ENCODE measurements at regions not wholly inside any gene's neighbourhood (a gene's known extent, or its start where the extent isn't known, plus 50 kb on each side); places are given as distances from the start of the nearest gene placed in this dataset.
"Not testable (repeated sequence)": the region's sequence is repeated elsewhere in the genome, so short reads cannot be mapped to it uniquely, and the experiment has no call there.

DNA sequence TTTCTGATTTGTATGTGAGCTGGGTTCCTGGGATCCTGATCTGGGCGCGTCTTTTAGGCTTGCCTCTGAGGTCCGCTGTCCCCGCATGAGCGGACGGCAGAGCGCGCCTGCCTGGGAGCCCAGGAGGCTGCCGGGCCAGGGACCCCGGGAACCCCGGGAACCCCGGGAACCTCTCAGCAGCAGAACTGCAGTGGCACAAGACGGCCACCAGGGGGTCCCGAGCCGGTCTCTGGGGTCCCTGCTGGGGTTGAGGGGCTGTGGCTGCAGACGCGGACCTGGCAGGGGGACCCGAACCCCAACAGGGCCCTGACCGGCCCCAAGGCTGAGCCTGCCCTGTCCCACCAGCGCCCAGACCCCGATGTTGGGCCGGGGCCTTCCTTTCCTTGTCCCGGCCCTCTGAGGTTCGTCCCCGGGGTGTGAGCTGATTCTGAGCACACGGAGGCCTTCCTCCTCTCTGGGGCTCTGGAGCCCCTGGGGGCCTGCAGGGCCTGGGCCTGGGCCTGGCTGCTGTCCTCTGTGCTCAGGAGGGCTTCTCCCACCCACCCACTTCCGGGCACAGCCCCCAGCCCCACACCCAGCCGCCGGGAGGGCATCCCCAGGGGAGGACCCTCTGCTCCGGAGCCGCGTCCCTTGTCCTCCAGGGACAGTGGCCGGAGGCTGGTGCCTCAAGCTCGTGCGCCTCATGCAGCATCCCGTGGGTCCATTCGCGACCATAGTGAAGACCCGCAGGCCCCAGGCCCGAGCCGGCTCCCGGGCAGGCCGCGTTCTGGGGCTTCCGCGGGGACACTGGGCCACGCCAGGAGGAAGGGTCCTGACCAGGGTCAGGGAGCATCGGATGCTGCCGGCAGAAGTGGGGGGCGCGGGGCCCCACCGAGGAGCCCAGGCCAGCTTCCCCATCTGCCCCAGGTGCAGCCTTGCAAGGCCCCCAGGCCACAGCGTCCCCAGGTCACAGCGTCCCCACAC lies 152.9 kb downstream of the TMEM121 start:
- DNase-seq (ENCODE audit: low spot score), result not testable (repeated sequence)

DNA sequence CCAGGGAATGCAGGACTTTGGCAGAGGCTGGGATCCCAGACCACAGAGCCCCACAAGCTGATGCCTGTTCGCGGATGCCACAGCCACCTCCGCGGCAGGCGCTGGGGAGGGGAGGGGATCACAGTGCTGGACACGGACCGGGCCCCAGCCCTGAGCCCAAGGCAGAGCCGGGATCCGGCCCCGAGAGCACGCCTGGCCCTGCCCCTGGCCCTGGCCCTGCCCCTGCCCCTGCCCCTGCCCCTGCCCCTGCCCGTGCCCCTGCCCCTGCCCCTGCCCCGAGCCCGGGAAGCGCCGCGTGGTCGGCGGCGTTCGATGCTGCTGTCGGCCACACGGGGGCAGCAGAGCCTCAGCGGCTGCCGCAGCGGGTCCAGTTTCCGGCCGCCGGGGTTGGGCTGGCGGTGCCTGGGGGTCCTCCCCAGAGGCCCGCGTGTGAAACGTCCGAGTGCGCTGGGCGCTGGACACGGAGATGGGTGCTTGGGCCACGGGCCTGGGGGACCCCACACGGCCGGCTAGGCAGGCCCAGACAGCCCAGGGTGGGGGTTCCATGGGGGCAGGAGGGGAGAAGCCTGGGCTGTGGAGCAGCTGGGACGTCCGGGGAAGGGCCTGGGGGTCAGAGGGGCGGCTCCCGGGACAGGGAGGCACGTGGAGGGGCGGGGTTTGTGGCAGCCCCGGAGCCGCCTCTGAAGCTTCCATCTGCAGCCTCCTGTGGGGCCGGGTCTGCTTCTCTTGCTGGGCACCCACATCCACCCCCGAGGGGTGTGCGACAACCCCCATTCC lies 153.8 kb downstream of the TMEM121 start:
- not testable (repeated sequence) for DNase-seq (ENCODE audit: low spot score)

DNA sequence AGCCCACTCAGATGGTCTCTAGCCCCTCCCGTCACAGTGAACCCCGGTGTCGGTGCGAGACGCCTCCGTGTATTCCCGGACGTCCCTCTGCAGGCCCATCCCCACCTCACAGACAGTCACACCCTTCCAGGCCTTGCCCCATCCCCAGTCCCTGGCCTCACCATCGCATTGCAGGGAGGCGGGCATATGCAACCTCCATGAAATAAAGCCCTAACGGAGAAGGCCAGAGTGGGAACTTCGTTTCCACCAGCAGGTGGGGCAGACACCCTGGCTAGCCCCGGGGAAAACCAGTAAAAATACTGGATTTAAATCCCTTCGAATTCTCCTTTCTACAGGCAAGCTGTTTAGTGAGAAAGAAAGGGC lies 154.3 kb downstream of the TMEM121 start:
- not testable (repeated sequence) for DNase-seq (ENCODE audit: low spot score)

DNA sequence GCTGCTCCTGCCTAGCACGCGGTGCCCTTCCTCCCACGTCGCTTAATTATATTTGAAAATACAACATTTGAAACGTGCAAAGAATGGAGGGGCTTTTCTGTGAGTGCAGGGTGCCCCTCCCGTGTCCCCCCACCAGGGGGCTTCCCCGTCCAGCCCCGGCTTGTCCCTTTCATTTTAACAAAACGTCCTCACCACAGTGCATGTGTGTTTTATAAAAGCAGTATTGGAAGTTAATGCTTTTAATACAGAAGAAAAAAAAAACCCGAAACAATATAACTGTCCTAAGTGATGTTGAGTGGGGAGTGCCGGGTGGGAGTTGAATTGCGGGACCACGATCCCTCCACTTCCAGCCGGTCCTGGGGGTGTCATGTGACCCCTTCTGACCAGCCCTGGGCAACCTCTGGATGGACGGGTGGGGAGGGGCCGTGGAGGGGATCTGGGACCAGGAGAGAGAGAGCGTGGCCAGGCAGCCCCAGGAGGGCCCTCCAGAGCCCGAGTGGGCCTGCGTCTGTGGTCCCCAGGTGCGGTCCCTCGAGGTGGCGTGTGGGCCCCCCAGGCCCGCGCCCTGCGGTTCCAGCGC lies 155.3 kb downstream of the TMEM121 start:
- not testable (repeated sequence) for DNase-seq (ENCODE audit: low spot score)

DNA sequence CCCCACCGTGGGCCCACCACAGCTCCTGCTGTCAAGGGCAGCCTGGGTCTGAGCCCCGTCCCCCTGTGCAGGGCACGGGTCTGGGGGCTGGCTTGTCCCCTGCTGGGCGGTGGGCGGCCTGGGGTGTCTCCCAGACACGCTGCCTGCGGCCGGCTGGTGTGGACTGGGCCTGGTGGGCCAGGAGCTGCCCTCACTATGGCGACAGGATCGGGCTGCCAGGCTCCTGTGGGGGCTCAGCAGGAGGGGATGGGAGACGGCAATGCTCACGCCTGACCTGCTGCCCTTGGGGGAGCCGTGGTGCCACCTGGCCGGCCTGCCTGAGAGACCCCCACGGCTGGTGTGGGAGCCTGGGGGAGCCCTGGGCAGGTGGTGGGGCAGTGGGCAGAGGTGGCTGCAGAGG lies 156.1 kb downstream of the TMEM121 start:
- not testable (repeated sequence) for DNase-seq (ENCODE audit: low spot score)

DNA sequence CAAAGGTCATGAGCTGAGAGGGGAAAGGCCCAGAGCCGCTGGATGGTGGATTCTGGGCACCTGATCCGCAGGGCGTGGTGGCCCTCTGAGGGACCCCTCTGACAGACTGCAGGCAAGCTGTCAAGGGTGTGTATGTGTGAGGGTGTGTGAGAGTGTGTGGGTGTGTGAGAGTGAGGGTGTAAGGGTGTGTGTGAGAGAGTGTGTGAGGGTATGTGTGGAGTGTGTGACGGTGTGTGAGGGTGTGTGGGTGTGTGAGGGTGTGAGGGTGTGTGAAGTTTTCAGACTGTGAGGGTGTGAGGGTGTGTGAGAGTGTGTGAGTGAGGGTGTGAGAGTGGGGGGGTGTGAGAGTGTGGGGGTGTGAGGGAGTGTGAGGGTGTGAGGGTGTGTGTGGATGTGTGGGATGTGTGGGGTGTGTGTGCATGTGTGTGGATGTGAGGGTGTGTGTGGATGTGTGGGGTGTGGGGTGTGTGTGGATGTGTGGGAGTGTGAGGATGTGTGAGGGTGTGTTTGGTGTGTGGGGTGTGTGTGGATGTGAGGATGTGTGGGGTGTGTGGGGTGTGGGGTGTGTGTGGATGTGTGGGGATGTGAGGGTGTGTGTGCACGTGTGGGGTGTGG lies 156.7 kb downstream of the TMEM121 start:
- DNase-seq (ENCODE audit: low spot score), result no peak

DNA sequence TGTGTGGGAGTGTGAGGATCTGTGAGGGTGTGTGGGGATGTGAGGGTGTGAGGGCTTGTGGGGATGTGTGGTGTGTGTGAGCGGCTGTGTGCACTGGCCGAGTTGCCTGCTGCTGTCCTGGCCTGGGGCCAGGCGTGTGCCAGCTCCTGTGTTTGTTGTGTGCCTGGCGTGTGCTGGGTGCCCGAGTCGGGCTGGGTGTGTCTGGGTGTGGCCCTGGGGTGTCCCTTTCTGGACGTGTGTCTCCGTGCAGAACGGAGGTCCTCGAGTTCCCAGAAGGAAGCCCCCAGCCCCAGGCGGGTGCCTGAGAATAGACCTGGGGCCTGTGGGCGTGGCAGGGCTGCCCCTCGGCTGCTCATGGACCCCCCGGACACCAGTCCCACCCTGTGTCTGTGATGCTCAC lies 157.7 kb downstream of the TMEM121 start:
- DNase-seq (ENCODE audit: low spot score), result not testable (repeated sequence)

DNA sequence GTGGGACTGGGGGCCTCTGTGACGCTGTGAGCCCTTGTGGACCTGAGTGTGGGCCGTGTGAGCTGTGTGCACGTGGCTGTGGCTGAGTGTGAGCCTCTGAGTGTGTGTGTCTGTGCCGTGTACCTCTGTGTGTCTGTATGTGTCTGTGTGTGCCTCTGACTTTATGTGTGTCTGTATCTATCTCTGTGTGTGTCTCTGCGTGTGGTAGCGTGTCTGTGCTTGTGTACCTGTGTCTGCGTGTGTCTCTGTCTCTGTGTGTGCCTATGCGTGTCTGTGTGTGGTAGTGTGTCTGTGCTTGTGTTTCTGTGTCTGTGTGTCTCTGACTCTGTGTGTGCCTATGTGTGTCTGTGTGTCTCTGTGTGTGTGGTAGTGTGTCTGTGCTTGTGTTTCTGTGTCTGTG lies 158.2 kb downstream of the TMEM121 start:
- DNase-seq (ENCODE audit: low spot score), result not testable (repeated sequence)

DNA sequence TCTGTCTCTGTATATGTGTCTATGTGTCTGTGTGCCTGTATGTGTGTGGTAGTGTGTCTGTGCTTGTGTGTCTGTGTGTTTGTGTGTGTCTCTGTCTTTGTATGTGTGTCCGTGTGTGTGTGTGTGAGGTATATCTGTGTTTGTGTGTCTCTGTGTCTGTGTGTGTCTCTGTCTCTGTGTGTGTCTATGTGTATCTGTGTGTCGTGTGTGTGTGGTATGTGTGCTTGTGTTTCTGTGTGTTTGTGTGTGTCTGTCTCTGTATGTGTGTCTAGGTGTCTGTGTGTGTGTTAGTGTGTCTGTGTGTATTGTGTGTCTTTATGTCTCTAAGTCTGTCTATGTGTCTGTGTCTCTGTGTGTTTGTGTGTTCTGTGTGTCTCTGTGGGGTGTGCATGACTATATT lies 158.6 kb downstream of the TMEM121 start:
- DNase-seq (ENCODE audit: low spot score), result no peak

DNA sequence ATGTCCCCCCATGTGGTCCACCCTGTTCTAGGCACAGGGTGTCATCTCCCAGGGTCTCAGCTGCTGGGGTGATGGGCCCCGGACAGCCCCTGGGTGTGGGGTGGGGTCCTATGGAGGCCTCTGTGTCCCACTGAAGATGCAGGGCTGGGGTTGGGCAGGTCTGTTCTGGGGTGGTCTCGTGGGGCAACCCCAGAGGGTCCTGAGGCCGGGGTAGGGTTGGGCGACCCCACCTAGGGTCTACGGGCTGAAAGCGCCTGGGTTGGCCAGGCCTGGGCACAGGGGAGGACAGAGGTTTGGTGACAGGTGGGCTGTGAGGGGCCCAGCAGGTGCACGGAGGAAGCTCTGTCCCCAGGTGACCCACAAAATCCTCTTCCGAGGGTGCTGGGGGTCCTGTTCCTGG lies 159.2 kb downstream of the TMEM121 start:
- DNase-seq (ENCODE audit: low spot score), result not testable (repeated sequence)

DNA sequence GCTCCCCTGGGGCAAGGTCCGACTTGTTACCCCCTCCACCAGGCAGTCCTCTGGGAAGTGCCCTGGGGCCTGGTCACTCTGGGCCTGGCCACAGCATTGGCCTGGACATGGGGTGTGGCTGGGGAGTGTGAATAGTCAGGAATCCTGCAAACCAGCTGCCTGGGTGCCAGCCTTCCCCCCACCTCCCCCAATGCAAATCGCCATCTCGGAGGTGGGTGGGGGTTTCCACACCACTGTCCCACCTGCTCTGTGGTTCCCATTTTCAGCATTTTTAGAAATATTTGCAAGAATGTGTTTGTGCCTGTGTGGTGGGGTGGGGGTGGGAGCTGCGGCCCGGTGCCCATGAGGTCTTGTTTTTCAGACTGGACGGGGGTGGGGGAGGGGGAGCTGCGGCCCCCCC lies 159.7 kb downstream of the TMEM121 start:
- not testable (repeated sequence) for DNase-seq (ENCODE audit: low spot score)

DNA sequence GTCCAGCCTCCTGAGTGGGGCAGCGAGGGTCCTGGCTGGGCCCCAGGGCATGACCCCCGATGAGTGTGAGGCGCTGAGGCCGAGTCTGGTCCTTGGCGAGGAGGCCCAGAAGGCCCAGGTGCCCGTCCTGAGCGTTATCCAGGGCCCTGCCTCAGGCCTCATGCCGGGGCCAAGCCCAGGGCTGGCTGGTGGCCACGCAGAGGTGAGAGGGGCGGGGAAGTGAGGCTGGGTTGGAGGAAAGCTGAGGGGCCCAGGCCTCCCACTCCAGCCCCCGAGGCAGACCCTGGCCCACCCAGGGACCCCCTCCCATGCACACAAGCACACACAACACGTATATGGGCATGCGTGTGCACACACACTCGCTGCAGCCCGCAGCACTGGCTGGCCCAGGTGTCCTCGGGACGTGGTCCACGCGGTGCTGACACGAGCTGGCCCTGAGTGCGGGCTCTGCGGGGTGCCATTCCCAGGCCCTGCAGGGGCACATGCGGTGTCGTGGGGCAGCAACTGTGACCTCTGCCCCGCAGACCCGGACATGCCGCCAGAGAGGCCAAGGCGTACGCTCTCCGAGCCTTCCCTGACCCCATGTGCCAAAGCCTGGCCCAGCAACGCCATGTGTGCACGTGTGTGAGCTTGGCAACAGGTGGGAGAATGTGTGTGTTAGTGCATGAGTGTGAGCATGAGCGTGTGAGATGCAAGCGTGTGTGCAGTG lies 160.2 kb downstream of the TMEM121 start:
- DNase-seq (ENCODE audit: low spot score), result not testable (repeated sequence)

DNA sequence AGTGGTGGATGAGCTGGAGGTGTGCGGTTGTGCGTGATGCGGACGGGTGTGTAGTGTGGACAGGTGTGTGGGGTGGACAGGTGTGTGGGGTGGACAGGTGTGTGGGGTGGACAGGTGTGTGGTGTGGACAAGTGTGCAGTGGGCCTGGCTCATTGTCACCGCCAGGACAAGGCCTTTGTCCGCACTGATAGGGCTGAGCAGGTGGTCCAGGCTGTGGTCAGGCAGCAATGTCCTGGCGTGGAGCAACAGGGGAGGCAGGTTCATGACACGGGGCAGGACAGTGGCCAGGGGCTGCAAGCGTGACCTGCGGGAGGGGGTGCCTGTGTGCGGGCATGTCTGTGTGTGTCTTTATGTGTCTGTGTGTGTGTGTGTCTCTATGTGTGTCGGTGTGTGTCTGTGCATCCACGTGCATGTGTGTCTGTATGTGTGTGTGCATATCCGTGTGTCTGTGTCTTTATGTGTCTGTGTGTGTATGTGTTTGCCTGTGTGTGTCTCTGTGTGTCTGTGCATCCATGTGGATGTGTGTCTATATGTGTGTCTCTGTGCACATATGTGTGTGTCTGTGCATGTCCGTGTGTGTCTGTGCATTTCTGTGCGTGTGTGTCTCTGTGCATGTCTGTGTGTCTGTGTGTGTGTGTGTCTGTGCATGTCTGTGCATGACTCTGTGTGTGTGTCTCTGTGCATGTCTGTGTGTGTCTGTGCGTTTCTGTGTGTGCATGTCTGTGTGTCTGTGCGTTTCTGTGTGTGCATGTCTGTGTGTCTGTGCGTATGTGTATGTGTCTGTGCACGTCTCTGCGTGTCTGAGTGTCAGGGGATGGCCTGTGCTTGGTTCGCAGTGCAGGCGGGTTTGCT lies 161.0 kb downstream of the TMEM121 start:
- DNase-seq (ENCODE audit: low spot score), result not testable (repeated sequence)

DNA sequence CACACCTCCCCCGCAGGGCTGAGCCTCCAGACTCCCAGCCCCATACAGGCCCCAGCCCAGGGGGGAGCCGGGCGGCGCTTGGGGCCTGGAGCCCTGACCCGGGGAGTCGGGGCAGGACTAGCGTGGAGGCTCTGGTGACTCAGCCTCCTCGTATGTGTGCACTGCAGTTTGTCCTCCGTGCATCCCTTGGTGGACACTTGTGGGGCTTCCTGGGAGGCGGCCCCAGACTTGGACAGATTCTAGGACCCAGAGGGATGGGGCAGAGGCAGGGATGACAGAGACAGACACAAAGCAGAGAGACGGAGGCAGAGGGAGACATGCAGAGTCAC lies 161.6 kb downstream of the TMEM121 start:
- DNase-seq (ENCODE audit: low spot score), result not testable (repeated sequence)

DNA sequence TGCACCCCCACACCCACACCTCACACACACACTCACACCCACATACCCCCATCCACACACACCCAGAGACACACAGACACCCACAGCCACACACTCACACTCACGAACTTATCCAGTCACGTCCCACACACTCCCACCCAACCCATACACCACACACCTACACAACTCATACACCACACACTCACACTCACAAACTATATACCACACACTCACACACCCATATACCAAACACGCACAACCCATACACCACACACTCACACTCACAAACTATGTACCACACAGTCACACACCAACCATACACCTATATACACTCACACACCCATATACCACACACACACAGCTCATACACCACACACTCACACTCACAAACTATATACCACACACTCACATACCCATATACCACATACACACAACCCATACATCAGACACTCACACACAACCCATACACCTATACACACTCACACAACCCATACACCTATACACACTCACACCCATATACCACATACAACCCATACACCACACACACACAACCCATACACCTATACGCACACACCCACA lies 162.4 kb downstream of the TMEM121 start:
- DNase-seq (ENCODE audit: low spot score), result not testable (repeated sequence)

DNA sequence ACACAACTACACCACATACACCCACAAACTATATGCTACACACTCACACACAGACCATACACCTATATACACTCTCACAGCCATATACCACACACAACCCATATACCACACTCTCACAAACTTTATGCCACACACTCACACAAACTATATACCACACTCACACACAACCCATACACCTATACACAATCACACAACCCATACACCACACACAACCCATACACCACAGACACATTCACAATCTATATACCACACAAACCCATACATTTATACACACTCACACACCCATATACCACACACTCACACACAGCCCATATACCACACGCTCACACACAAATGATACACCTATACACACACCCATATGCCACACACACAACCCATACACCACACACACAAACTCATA lies 163.3 kb downstream of the TMEM121 start:
- DNase-seq (ENCODE audit: low spot score), result no peak

DNA sequence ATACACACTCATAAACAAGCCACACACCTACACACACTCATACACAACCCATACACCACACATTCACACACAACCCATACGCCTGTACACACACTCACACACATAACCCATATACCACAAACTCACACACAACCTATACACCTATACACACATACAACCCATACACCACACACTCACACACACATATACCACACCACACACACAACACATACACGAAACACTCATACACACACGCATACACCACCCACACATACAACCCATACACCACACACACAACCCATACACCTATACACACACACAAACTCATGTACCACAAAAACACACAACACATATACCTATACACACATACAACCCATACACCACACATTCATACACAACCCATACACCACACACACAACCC lies 164.3 kb downstream of the TMEM121 start:
- DNase-seq (ENCODE audit: low spot score), result no peak

DNA sequence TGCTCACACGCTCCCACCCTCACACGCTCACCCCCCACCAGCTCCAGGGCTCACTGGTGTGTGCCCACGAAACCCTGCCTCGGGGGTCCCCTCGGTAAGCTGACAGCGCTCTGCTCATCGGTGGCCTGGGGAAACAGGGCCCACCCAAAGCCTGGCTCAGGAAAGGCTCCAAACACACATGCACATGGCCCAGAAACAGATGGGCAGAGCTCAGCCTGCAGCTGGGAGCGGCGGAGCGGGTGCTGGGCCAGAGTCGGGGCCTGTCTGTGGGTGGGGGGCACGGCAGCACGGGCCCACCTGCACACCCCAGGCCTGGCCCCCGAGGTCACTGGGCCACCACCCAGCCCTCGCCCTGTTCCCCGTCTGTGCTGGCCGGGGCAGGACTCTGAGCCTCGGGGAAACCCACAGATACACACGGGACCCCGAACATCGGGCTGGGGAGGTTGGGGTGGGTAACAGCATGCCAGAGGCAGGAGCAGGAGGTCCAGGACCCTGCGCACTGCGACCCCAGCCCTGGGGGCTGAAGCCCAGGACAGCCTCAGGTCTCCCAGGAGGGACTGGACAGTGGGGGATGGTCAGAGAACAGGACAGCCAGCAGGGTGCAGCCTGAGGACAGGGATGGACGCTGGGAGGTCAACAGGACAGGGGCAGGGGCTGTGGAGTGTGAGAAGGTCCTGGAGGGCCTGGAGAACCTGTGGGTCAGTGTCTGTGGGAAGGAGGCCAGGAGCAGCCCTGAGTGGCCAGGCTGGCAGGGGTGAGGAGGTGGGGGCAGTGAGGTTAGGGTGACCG lies 165.1 kb downstream of the TMEM121 start:
- not testable (repeated sequence) for DNase-seq (ENCODE audit: low spot score)

DNA sequence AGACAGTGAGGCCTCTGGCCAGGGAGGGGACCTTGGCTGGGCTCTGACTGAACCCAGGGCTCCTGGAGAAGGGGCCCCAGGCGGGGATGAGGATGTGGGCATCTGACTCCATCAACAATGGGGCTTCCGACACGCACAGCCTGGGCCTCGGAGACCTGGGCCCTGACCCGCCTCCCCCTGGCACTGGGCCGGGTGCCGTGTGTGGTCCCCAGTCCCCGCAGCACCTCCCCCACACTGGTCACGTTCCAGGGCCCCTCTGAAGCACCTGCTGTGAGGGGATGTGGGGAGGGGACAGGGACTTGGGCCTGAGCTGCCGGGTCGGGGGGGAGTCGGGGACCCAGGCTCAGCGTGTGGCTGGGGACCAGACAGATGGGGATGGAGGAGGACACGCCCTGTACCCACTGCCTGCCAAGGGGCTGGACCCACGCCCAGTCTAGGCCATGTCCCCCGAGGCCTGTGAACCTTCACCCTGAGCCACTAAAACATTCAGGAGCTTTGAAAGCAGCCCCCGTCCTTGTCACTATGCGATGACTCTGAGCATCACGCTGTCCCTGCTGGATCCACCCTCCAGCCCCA lies 165.8 kb downstream of the TMEM121 start:
- not testable (repeated sequence) for DNase-seq (ENCODE audit: low spot score)
